Superior temporal gyrus (tissue), 1 donor: ENCODE measurements at regions not wholly inside any gene's neighbourhood (a gene's known extent, or its start where the extent isn't known, plus 50 kb on each side); places are given as distances from the start of the nearest gene placed in this dataset.
"Not testable (repeated sequence)": the region's sequence is repeated elsewhere in the genome, so short reads cannot be mapped to it uniquely, and the experiment has no call there.

Experiments used
- DNase-seq: peaks from one replicate; pipeline ENCODE4 v3.0.0-alpha.2; 2016; ENCODE audit errors: extremely low spot score

DNA sequence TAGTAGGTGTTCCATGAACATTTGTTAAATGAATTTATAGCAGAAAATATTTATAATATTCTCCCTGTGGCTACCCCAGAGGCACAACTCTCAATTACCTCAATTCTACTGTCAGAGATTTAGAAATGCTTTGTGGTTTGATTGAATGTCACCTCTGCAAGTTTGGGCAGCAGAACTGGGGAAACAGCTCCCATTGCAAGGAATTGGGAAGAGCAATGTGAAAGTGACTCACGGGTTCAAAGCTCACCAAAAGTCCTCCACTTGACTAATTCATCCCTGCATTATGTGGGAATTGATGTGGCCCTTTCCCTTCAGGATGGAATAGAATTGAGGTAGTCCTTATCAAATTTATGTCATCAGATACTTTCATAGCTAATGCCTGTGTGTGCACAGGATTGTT, 562.7 kb downstream of the MFSD1 start:
- no peak for DNase-seq

DNA sequence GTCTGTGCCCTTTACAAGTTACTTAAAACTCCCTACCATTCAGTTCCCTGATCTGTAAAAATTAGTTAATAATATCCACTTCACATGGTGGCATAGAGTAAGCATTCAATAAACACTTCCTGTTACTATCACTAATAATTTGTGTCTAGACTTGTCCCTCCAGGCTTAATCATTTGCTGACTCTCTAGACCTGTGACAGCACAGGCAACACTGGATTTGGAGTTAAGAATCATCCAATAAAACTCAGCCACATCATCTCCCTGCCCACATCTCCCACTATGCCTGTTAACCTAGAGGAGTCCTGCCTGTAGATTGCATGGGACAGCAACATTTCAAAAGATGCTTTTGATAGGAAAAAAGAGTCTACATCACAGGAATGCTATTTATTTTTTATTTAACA, 564.6 kb downstream of the MFSD1 start:
- no peak for DNase-seq

DNA sequence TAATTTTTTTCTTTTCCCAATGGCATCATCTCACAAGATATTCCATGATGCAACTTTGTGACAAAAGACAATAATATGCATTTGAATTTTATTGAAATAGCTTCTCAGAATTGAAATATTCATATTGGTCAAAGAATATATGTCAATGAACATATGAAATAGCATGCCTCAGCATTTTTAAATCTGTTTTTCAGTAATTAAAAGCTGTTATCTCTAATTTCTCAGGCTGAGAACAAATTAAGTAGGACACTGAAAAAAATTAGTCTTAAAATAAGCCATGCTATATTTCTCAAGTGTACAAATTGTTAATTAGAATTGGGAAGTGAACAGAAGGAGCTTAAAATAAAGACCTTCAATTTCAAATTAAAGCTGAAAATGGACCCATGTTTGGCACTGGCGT, 570.1 kb downstream of the MFSD1 start:
- no peak for DNase-seq

DNA sequence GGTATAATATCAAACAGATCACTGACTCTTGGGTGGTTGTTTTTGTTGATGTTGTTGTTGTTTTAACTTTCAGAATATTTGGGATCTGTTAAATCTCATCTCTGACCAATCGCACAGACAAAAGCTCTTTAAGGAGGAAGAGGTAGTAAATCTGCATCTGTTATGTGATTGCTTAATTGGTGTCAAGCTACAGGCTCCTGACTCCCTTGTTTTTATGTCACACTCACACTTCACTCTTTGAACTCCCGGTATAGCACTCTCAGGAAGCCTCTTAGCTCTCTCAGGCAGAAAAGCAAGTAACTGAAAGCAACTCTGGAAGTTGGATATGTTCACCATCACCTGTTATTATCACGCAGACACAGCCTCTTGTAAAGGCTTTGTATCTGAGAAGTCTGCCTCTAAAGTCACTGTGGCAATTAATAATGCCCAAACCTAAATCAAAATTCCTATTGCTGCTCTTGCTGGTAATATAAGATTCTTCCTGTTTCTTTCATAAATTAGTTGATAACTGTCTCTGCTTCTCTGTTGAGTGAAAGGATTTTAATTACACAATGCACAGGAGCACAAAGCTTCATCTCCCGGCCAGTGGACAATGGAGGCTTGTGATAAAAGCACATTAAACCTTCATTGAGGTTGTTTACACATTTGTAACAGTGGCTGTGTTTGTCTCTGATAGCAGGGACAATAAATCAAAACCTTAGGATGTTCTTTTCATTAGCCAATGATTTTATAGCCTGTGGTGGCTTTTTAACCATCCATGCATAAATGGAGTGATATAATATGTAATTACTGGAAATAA, 576.7 kb downstream of the MFSD1 start:
- no peak for DNase-seq

DNA sequence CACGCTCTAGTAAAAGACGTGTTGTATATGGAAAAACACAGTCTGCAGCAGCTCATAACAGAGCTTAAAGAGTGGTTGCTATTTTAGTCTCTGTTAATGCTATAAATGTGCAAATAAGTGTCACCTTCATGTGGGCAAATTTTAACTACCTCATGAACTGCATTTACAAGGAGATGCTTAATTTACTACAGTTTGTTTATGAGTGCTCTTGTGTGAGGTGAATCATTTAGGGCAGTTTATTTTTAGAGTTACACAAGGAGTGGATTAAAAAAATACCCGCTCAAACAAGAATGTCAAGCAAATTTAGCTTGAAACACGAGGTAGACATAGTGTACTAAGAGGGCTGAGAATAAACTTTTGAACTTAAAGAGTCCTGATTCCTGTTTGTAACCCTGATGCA, 579.0 kb downstream of the MFSD1 start:
- no peak for DNase-seq

DNA sequence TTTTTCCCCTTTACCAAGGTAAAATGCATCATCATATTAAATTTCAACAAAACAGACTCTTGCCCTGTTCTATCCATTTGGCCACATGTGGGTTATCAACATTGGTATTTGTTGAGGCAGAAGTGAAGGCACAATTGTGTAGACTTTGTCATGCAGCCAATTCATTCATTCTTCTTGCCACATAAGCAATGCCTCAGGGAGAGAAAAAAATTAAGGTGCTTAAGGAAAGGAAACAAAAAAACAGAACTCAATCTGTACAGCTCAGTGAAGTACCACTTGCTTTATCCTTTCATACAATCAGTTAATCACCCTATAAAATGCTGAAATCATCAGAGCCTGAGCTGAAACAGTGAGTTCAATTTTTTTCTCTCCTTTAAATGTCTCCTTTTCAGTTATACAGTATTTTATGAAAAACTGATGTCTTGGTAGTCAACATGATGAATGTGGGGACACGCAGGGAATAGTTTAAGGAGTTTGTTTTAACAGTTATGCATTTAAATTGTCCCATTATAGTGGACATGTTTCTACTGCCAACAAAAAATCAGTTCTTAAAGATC, 588.9 kb downstream of the MFSD1 start:
- no peak for DNase-seq

DNA sequence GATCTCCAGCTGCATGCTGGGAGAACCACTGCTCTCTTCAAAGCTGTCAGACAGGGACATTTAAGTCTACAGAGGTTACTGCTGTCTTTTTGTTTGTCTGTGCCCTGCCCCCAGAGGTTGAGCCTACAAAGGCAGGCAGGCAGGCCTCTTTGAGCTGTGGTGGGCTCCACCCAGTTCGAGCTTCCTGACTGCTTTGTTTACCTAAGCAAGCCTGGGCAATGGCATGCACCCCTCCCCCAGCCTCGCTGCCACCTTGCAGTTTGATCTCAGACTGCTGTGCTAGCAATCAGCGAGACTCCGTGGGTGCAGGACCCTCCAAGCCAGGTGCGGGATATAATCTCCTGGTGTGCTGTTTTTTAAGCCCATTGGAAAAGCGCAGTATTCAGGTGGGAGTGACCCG, 591.0 kb upstream of the IL12A start:
- not testable (repeated sequence) for DNase-seq

DNA sequence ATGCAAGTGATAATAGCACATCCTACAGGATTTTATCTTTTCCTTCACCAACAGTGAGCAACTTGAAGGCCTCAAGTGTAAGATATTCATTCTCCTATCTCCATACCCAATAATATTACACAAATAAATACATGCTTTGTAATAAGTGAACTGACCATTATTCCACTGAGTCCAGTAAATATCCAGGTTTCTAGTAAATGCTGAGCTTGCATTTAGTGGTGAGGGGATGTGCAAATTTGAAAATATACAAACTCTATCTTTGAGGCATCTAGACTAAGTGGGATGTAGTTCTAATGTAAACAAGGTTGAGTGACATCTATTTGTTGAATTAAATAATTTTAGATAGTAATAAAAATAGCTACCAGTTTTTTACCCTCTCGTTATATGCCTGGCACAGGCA, 587.6 kb upstream of the IL12A start:
- DNase-seq = no peak

DNA sequence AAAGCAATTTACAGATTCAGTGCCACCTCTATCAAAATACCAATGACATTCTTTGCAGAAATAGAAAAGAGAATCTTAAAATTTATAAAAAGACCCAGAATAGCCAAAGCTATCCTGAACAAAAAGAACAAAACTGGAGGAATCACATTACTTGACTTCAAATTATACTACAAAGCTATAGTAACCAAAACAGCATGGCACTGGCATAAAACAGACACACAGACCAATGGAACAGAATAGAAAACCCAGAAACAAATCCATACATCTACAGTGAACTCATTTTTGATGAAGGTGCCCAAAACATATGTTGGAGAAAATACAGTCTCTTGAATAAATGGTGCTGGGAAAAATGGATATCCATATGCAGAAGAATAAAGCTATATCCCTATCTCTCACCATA, 578.9 kb upstream of the IL12A start:
- not testable (repeated sequence) for DNase-seq

DNA sequence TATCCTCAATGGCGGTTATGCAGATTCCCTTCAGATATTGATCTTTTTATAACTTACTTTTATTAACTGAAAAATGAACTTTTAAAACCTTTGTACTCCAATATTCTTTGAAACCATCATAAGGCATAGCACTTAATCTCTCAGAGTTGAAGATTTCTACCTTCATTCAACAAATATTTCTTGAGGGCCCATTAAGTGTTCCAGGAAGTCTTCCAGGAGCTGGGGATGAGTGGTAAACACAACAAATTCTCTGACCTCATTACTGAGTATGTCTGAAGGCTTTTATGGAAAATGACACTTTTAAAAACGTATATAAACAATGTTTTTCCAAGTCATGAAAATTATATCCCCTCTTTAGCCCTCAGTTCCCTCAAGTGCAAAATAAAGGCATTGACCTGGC, 575.3 kb upstream of the IL12A start:
- DNase-seq = no peak

DNA sequence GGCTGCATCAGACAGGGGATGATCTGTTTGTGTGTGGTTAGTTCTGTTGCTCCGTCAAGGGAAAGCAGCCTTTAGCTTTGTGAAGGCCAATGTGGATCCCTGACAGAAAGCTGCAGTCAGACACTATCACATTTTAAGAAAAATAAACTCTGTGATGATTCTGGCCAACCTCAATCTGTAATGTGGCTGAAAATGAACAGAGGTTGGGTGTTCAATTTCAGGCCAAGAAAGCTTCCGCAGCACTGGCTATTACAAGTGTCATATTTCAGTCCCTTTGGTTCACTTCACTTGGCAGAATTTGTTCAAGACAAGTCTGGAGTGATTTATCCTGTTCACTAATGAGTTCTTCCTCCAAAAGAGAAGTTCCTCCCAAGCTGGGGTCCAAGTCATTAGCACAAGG, 571.8 kb upstream of the IL12A start:
- no peak for DNase-seq

DNA sequence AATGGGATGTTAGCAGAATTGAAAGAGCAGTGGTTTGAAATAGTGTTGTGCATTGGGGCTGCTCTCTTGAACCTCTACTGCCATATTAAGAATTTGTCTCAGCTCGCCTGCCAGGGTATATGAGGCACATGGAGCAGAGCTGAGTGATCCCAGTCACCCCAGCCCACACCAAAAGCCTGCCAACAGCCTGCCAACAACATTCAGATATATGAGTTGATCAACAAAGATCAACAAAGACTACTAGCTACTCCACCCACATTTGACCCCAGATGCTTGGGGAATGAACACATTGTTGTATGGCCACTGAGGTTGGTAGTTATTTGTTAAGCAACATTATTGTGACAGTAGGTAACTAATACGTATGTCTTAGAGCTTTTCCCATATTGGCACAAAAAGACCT, 570.9 kb upstream of the IL12A start:
- no peak for DNase-seq

DNA sequence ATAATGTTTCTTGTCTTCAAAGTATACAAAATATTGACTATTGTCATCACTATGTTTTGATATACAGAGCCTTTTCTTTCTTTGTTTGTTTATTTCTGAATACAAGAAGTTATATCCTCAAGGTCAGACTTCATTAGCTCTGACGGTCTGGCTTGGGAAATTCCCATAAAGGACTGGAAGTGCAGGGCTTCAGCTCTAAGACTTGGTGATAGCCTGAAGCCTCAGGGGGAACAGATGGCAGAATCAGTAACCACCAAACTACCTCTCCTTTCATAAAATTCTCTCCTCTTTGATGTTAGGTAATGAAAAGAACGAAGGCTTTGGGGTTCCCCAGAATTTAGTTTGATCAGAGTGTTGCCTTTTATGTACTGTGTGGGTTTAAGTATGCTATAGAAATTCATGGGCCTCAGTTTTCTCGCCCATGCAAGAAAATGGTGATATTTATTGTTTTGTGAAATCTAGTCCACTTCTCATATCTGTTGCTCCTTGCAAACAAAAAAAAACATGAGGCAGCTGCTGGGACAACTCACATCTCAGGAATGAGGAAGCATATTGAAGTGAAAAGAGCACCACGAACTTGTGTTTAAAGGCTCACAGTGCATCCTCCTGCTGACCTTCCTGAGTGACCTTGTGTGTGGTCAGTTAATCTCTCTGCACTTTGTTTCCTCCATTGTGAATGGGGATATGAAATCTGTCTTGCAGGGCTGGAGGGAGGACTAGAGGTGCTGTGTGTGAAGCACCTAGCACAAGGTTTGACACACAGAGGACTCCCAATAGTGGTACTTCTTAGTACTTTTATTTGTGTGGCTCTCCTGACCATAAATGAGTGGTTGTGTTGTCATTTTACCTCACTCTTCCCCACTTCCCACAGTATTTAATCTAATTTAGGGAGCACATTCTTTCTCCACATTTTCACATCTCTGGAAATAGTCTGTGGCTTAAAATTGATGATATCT, 569.8 kb upstream of the IL12A start:
- no peak for DNase-seq

DNA sequence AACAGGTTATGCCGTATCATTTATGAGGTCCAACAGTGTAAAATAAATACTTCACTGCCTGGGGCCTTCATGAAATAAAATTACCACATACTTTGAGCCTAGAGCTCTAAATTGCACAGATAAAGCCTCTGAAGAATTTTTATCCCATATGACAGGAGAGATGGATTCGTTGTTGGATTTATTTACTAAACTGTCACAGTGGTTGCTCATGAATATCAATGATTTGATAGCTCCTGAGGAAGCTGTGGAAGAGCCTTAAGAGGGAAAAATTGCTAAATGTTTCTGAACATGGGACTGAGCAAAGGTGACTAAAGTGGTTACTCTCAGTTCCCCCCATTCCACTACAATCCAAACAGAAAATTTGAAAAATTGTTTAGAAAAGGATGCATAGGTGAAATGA, 558.9 kb upstream of the IL12A start:
- no peak for DNase-seq

DNA sequence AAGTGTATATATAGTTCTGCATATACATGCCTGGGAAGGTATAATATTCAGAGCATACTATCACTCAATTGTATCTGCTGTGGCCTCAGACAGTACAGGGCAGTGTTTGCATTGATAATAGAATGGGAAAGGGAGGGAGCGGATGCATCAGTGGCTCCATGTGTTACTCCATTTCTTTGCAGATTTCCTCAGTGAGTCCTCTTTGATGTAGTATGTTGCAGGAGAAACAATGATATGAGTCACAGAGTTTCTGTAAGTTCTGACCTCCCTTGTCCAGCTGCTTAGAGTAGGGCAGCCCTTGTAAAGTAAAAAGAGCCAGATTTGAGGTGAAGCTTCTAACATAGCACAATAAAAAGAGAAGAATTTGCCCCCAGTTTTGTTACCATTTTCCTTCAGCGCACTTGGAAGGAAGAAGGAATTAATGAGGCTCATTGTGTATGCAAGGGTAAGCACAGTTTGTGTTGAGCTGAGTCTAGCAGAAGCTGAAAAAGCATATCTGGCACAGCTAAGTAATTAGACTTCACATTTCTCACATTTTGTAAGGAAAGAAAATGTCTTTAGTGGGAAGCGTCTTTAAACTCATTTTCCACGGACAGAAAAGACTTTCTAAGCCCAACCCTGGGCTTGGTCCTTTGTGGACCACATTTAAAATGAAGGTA, 555.8 kb upstream of the IL12A start:
- DNase-seq = peak; percentile 67

DNA sequence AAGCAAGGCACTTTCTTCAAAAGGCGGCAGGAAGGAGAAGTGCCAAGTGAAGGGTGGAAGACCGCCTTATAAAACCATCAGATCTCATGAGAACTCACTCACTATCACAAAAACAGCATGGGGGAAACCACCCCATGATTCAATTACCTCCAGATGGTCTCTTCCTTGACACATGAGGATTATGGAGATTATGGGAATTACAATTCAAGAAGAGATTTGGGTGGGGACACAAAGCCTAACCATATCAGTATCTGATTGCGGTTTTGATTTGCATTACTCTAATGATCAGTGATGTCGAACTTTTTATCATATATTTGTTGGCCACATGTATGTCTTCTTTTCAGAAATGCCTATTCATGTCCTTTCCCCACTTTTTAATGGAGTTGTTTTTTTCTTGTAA, 549.3 kb upstream of the IL12A start:
- DNase-seq = no peak

DNA sequence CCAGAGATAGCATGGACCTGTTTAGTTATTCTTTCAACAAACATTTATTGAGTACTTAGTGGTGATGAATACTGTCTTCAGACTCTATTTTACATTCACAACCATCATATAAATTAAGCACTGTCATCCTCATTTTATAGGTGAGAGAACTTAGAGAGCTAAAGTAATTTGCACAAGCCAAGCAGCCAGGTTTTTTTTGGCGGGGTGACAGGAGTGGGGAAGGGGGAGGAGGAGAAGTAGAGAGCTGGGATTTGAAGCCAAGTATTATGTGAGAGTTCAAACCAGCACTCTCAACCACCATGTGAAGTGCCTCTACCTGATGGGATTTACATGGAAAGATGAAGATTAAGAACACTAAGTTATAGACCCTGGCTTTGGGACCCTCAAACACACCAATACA, 547.4 kb upstream of the IL12A start:
- no peak for DNase-seq

DNA sequence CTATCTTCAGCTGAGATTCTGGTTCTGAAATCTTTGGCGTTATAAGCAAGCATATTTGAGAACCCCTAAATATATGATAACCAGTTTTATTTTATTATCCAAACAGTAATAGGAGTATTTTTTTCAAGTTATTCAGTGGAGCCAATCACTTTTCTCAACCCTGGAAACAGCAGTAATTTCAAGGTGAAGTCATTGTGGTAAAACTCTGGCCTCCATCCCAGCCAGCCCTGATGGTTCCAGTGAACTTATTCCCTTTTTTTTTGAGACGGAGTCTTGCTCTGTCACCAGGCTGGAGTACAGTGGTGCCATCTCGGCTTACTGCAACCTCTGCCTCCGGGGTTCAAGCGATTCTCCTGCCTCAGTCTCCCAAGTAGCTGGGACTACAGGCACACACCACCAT, 545.4 kb upstream of the IL12A start:
- DNase-seq = no peak

DNA sequence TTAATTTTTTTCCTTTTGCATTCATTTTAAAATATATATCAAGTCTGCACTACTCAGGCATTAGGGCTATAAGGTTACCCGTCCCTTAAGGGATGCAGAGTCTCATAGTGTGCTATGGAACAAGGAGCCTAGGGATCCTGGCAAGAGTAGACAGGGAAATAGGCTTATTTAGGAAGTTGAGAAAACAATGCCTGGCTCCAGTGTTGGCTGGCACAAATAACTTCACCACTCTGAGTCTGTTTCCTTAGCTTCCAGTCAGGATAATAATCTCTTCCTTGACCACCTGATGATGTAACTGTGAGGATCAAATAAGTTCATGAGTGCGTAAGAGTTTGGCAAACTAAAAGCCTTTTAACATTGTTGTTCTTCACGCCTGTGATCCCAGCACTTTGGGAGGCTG, 540.8 kb upstream of the IL12A start:
- no peak for DNase-seq

DNA sequence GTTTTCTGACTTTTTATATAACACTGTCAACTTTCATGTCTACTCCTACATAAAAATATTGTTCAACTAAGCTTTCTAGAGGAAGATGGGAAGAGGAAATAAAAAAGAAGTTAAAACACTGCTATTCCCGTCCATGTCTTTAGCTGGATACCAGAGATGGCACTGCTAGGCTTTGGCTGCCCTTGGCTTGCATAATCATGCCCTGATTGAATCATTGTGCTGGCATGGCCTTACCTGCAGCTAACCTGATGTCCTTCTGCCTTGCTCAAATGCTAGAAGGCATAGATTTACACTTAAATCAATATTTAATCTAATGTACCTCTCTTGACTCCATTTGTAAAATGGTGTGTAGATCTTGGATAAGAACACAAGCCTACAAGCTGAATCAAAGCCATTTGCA, 539.7 kb upstream of the IL12A start:
- no peak for DNase-seq

DNA sequence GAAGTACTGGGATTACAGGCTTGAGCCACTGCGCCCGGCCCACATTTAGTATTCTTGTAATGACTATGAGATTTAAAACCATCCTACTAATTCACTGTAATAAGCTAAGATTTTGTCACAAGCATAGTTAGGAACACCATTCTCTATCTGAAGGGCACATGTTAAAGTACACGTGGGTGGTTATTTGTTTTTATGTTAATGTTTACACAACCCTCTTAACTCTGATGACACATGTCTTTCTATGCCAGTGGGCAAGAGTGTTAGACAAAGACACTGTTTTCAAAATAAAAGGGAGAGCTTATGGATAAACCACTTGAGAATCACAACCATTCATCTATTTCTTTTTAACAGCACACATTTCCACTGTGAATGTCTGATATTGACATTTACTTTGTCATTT, 537.6 kb upstream of the IL12A start:
- no peak for DNase-seq

DNA sequence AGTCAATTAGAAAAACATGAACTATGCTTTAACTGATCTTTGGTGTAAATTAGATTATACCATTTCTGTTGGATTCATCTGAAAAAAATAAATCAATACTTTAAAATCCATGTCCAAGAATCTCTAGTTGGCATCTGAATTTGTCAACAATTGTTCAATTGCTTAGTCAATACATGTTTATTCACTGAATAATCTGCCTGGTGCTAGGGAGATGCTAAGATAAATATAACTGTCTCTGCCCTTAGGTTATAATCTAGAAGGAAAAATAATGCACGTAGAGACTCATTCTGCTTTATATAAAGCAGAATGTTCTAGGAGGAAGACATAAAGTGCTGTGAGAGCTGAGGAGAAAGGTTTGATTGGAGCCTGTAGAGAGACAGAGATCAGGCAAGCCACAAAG, 537.2 kb upstream of the IL12A start:
- no peak for DNase-seq
